ENCODE measurements at regions not wholly inside any gene's neighbourhood (a gene's known extent, or its start where the extent isn't known, plus 50 kb on each side); places are given as distances from the start of the nearest gene placed in this dataset.

- Mint-ChIP-seq H3K4me3 (ENCODE audit: unreplicated experiment) (no peak overlapping the region), H3K27me3 (ENCODE audit: low read depth) (no peaks in the 10 kb centered on the region), H3K36me3 (ENCODE audit: low read depth) (peaks cover 6% of the 10 kb centered on the region), H3K4me1 (ENCODE audit: low read depth) (no peaks in the 10 kb centered on the region), H3K9me3 (ENCODE audit: low read depth) (peaks cover 3% of the 10 kb centered on the region), H3K27ac (ENCODE audit: unreplicated experiment) (no peak overlapping the region)
- DNase-seq (ENCODE audit: low spot score): no peak
- TF ChIP-seq, protein P1, sequence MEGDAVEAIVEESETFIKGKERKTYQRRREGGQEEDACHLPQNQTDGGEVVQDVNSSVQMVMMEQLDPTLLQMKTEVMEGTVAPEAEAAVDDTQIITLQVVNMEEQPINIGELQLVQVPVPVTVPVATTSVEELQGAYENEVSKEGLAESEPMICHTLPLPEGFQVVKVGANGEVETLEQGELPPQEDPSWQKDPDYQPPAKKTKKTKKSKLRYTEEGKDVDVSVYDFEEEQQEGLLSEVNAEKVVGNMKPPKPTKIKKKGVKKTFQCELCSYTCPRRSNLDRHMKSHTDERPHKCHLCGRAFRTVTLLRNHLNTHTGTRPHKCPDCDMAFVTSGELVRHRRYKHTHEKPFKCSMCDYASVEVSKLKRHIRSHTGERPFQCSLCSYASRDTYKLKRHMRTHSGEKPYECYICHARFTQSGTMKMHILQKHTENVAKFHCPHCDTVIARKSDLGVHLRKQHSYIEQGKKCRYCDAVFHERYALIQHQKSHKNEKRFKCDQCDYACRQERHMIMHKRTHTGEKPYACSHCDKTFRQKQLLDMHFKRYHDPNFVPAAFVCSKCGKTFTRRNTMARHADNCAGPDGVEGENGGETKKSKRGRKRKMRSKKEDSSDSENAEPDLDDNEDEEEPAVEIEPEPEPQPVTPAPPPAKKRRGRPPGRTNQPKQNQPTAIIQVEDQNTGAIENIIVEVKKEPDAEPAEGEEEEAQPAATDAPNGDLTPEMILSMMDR (IDR thresholded peaks at IDR 0.05): no peak
Observed at GRCh38 chrX:149992918-149993317, 54.6 kb upstream of the EOLA2 start.

DNA sequence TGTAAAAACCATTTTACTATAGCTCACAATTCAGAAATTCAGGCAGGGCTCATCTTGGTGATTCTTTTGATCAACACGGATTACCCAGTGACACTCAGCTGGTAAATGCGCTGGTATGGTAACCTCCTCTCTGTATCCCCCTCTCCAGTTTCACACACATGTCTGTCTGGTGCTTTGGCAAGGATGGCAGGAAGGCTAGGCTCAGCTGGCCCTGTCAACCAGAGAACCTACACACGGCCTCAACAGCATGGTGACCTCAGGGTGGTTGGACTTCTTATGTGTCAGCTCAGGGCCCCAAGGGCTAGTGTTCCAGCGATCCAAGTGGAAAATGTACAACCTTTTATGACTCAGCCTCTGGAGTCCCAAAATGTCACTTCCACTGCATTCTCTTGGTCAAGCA is 55.7 kb upstream of the EOLA2 start:
- Mint-ChIP-seq H3K27me3 (ENCODE audit: low read depth) (no peaks in the 10 kb centered on the region), H3K4me1 (ENCODE audit: low read depth) (no peaks in the 10 kb centered on the region), H3K9me3 (ENCODE audit: low read depth) (peaks cover 3% of the 10 kb centered on the region), H3K36me3 (ENCODE audit: low read depth) (peaks cover 8% of the 10 kb centered on the region), H3K4me3 (ENCODE audit: unreplicated experiment) (no peak overlapping the region), H3K27ac (ENCODE audit: unreplicated experiment) (no peak overlapping the region)
- TF ChIP-seq, protein P1 (IDR thresholded peaks at IDR 0.05): no peak
- no peak for DNase-seq (ENCODE audit: low spot score)

GRCh38 chrX:149996515-149996914 is 58.2 kb upstream of the EOLA2 start:
- Mint-ChIP-seq H3K27ac (ENCODE audit: unreplicated experiment) (no peak overlapping the region), H3K9me3 (ENCODE audit: low read depth) (peaks cover 3% of the 10 kb centered on the region), H3K4me3 (ENCODE audit: unreplicated experiment) (no peak overlapping the region), H3K27me3 (ENCODE audit: low read depth) (no peaks in the 10 kb centered on the region), H3K36me3 (ENCODE audit: low read depth) (peaks cover 8% of the 10 kb centered on the region), H3K4me1 (ENCODE audit: low read depth) (no peaks in the 10 kb centered on the region)
- TF ChIP-seq, protein P1 (IDR thresholded peaks at IDR 0.05): no peak
- no peak for DNase-seq (ENCODE audit: low spot score)

DNA sequence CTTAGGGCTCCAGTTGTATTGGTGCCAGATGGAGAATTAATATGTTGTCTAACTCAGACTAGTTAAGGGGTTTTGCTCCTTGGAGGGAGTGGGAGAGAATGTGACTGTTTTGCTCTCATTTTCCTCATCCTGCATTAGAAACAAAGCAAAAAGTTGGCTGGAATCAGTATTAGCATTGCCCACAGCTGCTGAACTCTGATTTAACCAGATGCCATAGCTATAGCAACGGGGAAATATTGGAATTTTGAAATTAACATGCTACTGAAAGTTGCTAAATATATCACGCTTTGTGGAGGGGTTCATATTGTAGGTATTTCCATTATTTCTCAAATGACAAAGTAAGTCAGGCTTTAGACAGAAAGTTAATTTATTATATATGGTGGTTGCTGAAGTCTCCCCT is 66.7 kb upstream of the EOLA2 start:
- peaks cover 6% of the 10 kb centered on the region for H3K9me3 Mint-ChIP-seq (ENCODE audit: low read depth)
- no peaks in the 10 kb centered on the region for H3K36me3 Mint-ChIP-seq (ENCODE audit: low read depth)
- no peak for DNase-seq (ENCODE audit: low spot score)
- peaks cover 11% of the 10 kb centered on the region for H3K4me1 Mint-ChIP-seq (ENCODE audit: low read depth)
- no peak overlapping the region for H3K4me3 Mint-ChIP-seq (ENCODE audit: unreplicated experiment)
- H3K27me3 Mint-ChIP-seq (ENCODE audit: low read depth): no peaks in the 10 kb centered on the region
- no peak overlapping the region for H3K27ac Mint-ChIP-seq (ENCODE audit: unreplicated experiment)
- TF ChIP-seq, protein P1 (IDR thresholded peaks at IDR 0.05): no peak

GRCh38 chrX:150007356-150007755 is 69.1 kb upstream of the EOLA2 start:
- TF ChIP-seq, protein P1 (IDR thresholded peaks at IDR 0.05): no peak
- no peak overlapping the region for H3K4me3 Mint-ChIP-seq (ENCODE audit: unreplicated experiment)
- peaks cover 7% of the 10 kb centered on the region for H3K9me3 Mint-ChIP-seq (ENCODE audit: low read depth)
- H3K36me3 Mint-ChIP-seq (ENCODE audit: low read depth): no peaks in the 10 kb centered on the region
- DNase-seq (ENCODE audit: low spot score): no peak
- H3K4me1 Mint-ChIP-seq (ENCODE audit: low read depth): peaks cover 13% of the 10 kb centered on the region
- H3K27me3 Mint-ChIP-seq (ENCODE audit: low read depth): no peaks in the 10 kb centered on the region
- peak overlapping the region; percentile 76 for H3K27ac Mint-ChIP-seq (ENCODE audit: unreplicated experiment)
